GM21360 (cell line): ENCODE measurements at regions not wholly inside any gene's neighbourhood (a gene's known extent, or its start where the extent isn't known, plus 50 kb on each side); places are given as distances from the start of the nearest gene placed in this dataset.
"Not testable (repeated sequence)": the region's sequence is repeated elsewhere in the genome, so short reads cannot be mapped to it uniquely, and the experiment has no call there.

Experiments
- ATAC-seq: cut with Tn5 transposase; IDR thresholded peaks from one replicate; pipeline ENCODE4 v1.9.1; 2021; ENCODE audit warnings: mild to moderate bottlenecking, moderate library complexity; ENCODE audit not compliant: unreplicated experiment

GRCh38 chr1:65527190-65527589 lies 106.7 kb downstream of the LEPR start:
- ATAC-seq = no peak

DNA sequence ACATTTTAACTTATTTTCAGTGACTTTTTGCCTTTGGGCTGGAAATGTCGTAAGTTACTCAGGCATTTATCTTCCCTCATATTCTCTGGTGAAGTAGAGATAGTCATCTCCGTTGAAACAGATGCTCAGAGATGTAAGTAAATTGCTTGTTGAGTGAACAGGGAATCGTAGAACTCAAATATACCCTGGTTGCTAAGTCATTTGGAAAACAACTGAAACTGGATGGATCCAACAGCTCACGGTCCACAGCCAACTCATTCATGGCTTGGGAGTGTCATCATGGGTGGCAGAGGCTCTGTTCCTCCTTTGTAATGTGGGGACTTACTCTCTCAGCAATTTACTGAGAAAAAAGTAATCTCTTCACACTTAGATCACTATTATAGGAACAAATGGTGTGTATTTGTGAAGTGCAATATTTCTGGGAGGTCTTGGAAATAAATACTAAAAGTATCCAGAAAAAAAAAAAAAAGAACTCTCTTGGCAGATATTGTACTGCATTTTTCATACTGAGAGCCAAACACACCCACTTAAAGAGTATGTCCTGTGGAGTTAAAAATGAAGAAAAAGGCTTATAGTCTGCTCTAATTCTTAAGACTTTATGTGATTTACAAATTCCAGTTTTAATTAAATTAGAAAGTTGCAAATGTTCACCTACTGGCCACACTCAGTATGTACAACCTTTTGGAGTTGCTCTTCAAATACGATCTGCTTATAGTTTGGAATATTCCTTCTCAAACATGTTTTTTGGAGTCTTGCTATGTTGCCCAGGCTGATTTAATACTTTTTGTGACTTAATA lies 107.4 kb downstream of the LEPR start:
- ATAC-seq = no peak

DNA sequence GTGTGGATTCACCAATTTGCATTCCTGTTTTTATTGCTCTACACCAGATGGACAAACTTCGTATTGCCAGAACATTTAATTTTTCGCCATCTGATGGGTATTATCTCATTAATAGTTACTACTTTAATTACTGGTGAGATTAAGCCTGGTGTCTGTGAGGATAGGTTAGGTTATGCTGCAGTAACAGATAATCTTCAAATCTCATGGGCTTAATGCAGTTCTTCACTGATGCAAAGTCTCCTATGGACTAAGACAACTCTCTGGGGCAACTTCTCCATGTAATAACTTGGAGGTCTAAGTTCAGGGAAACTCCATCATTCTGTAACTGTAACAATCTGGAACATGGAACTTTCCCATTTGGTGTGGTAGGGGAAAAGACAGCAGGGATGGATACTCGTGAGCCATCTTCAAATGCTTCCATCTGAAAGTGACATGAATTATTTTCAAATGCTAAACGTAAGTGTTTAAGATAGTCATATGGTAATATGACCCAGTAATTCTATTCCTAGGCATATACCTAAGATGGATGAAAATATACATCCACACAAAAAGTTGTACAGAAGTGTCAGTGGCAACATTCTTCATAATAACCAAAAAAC lies 111.6 kb downstream of the LEPR start:
- no peak for ATAC-seq

DNA sequence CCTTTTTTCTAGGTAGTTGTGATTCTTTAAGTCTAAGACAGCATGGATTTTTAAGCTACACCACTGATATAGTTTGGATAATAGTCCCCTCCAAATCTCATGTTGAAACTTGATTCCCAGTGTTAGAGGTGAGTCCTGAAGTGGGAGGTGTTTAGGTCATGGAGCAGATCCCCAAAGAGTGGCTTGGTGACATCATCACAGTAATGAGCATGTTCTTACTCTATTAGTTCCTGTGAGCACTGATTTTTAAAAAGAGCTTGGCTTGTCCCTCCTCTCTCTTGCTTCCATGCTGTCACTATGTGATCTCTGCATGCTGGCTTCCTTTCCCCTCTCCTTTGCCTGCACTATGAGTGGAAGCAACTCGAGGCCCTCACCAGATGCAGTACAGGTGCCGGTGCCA lies 115.5 kb downstream of the LEPR start:
- no peak for ATAC-seq

GRCh38 chr1:65538086-65538485 lies 117.6 kb downstream of the LEPR start:
- ATAC-seq = no peak

- ATAC-seq = no peak
Observed at GRCh38 chr1:65538664-65539063, 118.2 kb downstream of the LEPR start.

DNA sequence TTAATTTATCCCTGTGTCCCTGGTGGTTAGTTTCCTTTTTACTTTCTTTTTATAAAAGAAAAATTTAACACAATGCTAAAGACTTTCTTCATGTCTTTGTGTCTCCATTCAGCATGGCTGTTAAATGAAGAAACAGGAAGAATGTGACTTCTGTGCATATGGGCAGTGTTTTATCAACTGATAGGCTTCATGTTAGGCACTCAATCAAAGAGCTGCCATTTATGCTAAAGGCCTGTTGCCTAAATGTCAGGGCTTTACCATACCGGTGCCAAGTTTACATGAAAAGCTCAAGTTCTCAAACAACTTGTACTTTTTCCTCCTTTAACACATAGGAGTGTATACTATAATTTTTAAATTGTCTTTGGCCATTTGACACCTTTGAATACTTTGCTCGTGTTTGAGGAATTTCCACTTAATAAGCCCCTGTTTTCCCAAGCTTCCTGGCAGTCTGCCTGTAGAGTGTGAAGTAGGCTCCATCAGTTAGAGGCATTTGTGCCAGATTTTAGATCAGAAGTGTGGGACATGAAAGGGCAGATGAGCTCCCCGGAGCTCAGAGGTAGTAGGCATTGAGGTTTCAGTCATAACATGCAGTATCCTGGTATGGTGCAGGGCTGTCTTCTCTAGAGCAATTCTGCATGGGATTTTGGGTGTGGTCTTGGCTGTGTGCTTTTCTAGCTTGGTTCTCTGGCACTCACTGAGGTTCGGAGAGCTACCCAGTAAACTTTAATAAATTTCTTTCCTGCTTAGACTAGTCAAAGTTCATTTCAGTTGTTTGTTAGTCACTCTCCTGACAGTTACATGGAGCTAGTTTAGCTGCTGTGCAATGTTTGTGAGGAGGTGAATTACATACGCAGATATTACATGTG lies 119.0 kb downstream of the LEPR start:
- no peak for ATAC-seq

GRCh38 chr1:65541161-65541560 lies 120.7 kb downstream of the LEPR start:
- no peak for ATAC-seq

DNA sequence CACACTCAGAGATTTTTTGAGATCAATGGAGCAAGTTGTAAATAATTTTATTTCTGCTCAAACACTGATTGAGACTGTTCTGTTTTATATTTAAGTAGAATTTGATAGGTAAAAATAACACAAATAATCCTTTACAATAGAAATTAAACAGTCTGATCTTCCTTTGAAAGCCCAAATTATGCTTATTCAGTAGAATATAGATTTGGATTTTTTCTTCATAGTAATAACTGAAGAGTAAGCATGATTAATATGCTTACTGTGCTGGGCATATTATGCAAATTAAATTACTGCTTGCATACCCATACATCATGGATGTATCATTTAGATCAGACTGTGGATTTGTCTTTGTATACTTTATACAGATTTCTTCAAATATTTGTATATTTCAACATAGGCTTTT lies 121.4 kb downstream of the LEPR start:
- ATAC-seq = no peak

DNA sequence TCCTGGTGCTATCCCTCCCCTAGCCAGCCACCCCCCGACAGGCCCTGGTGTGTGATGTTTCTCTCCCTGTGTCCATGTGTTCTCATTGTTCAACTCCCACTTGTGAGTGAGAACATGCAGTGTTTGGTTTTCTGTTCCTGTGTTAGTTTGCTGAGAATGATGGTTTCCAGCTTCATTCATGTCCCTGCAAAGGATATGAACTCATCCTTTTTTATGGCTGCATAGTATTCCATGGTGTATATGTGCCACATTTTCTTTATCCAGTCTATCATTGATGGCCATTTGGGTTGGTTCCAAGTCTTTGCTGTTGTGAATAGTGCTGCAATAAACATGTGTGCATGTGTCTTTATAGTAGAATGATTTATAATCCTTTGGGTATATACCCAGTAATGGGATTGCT lies 122.1 kb downstream of the LEPR start:
- ATAC-seq = not testable (repeated sequence)

DNA sequence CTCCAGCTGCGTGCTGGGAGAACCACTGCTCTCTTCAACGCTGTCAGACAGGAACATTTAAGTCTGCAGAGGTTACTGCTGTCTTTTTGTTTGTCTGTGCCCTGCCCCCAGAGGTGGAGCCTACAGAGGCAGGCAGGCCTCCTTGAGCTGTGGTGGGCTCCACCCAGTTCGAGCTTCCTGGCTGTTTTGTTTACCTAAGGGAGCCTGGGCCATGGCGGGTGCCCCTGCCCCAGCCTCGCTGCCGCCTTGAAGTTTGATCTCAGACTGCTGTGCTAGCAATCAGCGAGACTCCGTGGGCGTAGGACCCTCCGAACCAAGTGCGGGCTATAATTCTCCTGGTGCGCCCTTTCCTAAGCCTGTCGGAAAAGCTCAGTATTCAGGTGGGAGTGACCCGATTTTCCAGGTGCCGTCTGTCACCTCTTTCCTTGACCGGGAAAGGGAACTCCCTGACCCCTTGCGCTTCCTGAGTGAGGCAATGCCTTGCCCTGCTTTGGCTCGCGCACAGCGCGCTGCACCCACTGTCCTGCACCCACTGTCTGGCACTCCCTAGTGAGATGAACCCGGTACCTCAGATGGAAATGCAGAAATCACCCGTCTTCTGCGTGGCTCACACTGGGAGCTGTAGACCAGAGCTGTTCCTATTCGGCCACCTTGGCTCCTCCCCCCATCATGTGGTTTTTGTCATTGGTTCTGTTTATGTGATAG lies 130.0 kb downstream of the LEPR start:
- not testable (repeated sequence) for ATAC-seq

GRCh38 chr1:65552484-65552883 lies 132.0 kb downstream of the LEPR start:
- ATAC-seq = not testable (repeated sequence)

DNA sequence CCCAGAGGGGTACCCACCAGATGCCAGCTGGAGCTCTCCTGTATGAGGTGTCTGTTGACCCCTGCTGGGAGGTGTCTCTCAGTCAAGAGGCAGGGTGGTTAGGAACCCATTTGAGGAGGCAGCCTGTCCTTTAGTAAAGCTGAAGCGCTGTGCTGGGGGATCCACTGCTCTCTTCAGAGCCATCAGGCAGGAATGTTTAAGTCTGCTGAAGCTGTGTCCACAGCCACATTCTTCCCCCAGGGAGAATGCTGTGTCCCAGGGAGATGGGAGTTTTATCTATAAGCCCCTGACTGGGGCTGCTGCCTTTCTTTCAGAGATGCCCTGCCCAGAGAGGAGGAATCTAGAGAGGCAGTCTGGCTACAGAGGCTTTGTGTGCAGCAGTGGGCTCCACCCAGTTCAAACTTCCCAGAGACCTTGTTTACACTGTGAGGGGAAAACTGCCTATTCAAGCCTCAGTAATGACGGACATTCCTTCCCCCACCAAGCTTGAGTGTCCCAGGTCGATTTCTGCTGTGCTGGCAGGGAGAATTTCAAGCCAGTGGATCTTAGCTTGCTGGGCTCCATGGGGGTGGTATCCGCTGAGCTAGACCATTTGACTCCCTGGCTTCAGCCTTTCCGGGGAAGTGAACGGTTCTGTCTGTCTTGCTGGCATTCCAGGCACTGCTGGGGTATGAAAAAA lies 133.8 kb downstream of the LEPR start:
- ATAC-seq = not testable (repeated sequence)

GRCh38 chr1:65554829-65555228 lies 134.4 kb downstream of the LEPR start:
- no peak for ATAC-seq

- ATAC-seq = no peak
Observed at GRCh38 chr1:65558215-65558614, 137.7 kb downstream of the LEPR start.

GRCh38 chr1:65564493-65564892 lies 144.0 kb downstream of the LEPR start:
- no peak for ATAC-seq

- no peak for ATAC-seq
Observed at GRCh38 chr1:65568285-65568684, 147.8 kb downstream of the LEPR start.

DNA sequence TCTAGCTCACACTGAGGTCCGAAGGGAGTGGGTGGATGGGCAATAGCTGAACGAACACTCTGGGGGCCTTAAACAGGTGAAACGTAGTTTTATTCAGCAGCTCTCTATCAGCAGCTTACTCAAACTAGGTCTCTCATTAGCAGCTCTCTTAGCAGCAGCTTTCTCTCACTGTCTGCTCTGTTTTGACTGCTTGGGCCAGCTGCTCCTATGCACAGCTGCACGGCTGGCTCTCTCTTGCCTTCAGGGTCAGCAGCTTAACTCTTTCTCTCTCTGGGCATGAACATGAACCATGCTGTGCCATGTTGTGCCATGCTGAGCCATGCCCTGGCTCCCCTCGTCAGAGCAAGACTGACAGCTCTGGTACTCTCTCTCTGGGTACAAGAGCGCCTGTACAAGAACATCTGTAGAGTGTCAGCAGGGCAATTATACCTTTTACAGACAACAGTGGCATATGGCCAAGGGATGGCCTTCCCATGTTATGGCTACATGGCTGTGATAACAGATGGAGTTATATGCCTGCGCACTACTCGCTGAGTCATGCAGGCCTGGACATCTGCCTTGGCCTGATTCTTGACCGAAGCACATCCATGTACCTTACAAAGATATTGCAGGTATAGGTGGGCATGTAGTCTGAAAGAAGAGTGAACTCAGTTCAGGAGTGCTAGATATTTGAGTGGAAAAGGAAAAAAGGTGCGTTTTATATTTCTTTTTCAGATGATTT lies 152.4 kb downstream of the LEPR start:
- ATAC-seq = no peak

DNA sequence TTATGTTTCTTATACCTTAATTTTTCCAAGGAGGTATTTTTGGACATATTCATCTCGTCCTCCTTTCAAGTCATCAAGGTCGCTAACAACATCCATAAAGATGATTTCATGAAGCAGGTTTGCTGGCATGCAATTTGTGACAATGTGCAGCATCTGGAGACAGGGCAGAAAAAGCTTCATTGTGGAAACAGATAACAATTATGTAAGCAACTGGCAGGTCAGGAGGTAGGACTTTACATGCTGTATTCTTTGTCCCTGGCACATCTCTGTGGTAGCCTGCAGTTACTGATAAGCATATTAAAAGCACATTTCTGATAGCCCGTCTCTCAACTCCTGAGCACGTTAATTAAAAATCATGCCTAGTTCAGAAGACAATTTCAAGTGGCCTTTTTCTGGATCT lies 156.8 kb downstream of the LEPR start:
- ATAC-seq = no peak

- ATAC-seq = not testable (repeated sequence)
Observed at GRCh38 chr1:65577982-65578381, 157.5 kb downstream of the LEPR start.
